Osteocyte (in vitro differentiated cells): ENCODE measurements at regions not wholly inside any gene's neighbourhood (a gene's known extent, or its start where the extent isn't known, plus 50 kb on each side); places are given as distances from the start of the nearest gene placed in this dataset.

ENCODE experiments used
- DNase-seq: peaks from one replicate; pipeline ENCODE4 v3.0.0; 2021; ENCODE audit warnings: mixed read lengths; ENCODE audit not compliant: unreplicated experiment; ENCODE audit errors: extremely low spot score
- H3K27ac Mint-ChIP-seq: one replicate; pipeline ENCODE4 v1.8.0; 2021; ENCODE audit warnings: mild to moderate bottlenecking, mixed read lengths; ENCODE audit not compliant: unreplicated experiment
- H3K27me3 Mint-ChIP-seq: one replicate; pipeline ENCODE4 v1.8.0; 2021; ENCODE audit warnings: mixed read lengths; ENCODE audit not compliant: unreplicated experiment
- H3K36me3 Mint-ChIP-seq: one replicate; pipeline ENCODE4 v1.8.0; 2021; ENCODE audit warnings: mixed read lengths; ENCODE audit not compliant: unreplicated experiment
- H3K4me1 Mint-ChIP-seq: one replicate; pipeline ENCODE4 v1.8.0; 2021; ENCODE audit warnings: mixed read lengths; ENCODE audit not compliant: unreplicated experiment
- H3K4me3 Mint-ChIP-seq: one replicate; pipeline ENCODE4 v1.8.0; 2021; ENCODE audit warnings: mild to moderate bottlenecking, moderate library complexity, mixed read lengths; ENCODE audit not compliant: unreplicated experiment
- H3K9me3 Mint-ChIP-seq: one replicate; pipeline ENCODE4 v1.8.0; 2021; ENCODE audit warnings: mixed read lengths; ENCODE audit not compliant: unreplicated experiment
- CTCF ChIP-seq: fragments of 200-600 bp; sonication (generic); IDR thresholded peaks from 2 replicates; pipeline ENCODE4 v1.5.0; 2021; ENCODE audit warnings: antibody characterized with exemption, mild to moderate bottlenecking, moderate library complexity

GRCh38 chr12:107992029-107992428 is 137.1 kb upstream of the WSCD2 start:
- no peaks in the 10 kb centered on the region for H3K4me1 Mint-ChIP-seq
- H3K4me3 Mint-ChIP-seq = no peak overlapping the region
- no peaks in the 10 kb centered on the region for H3K9me3 Mint-ChIP-seq
- peaks cover 10% of the 10 kb centered on the region for H3K27me3 Mint-ChIP-seq
- H3K27ac Mint-ChIP-seq = no peak overlapping the region
- no peak for DNase-seq
- no peak for TF ChIP-seq CTCF
- H3K36me3 Mint-ChIP-seq = no peaks in the 10 kb centered on the region

DNA sequence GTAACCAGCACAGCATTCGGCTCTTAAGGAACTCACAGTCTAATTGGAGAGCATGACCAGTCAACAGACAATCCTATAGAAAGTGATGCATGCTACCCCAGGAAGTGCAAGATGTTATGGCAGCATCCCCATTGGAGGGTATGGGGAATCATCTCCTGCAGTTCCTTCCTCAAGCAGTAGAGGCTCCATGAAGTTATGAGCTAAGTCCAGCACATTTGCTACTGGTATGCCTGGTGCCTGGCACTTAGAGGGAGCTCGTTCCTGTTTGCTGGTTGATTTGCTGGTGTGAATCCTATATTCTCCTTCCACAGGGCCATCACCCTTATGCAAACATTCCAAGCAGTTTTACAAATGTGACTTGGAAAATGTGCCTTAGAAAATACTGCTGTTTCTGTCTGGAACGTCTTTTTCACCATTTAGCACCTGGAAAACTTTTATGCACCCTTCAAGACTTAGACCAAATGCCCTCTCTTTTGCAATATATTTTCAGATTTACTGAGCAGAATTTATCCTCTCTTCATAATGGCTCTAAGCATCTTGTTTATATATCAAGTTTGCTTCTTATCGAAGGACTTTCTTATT is 136.1 kb upstream of the WSCD2 start:
- Mint-ChIP-seq H3K27me3 (peaks cover 10% of the 10 kb centered on the region), H3K27ac (no peak overlapping the region), H3K36me3 (no peaks in the 10 kb centered on the region), H3K9me3 (no peaks in the 10 kb centered on the region), H3K4me3 (no peak overlapping the region), H3K4me1 (no peaks in the 10 kb centered on the region)
- DNase-seq = no peak
- TF ChIP-seq CTCF = peak; percentile 41

- Mint-ChIP-seq H3K4me1 (no peaks in the 10 kb centered on the region), H3K36me3 (no peaks in the 10 kb centered on the region), H3K27me3 (peaks cover 6% of the 10 kb centered on the region), H3K27ac (no peak overlapping the region), H3K9me3 (no peaks in the 10 kb centered on the region), H3K4me3 (no peak overlapping the region)
- TF ChIP-seq CTCF = no peak
- no peak for DNase-seq
Measured at GRCh38 chr12:107998863-107999262, 130.2 kb upstream of the WSCD2 start.

DNA sequence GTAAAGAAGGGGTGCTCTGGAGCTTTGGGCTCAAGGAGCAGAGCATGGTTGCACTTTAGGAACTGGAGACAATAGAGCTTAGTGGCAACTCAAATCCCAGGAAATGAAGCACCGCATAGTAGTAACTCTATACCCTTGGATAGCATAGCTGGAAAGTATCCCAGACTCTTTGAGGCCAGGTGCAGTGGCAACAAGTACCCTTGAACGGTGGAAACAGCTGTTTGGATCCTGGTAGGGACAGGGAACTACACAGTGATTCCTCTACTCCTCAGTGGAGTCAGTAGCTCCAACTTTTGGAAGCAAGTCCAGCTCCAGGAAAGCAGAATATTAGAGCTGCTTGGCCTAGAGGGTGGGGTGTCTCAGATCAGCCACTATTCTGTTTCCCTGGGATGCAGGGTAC is 129.0 kb upstream of the WSCD2 start:
- no peaks in the 10 kb centered on the region for H3K36me3 Mint-ChIP-seq
- no peak overlapping the region for H3K4me3 Mint-ChIP-seq
- peaks cover 6% of the 10 kb centered on the region for H3K27me3 Mint-ChIP-seq
- no peaks in the 10 kb centered on the region for H3K9me3 Mint-ChIP-seq
- H3K4me1 Mint-ChIP-seq = no peaks in the 10 kb centered on the region
- no peak for TF ChIP-seq CTCF
- DNase-seq = no peak
- H3K27ac Mint-ChIP-seq = no peak overlapping the region

DNA sequence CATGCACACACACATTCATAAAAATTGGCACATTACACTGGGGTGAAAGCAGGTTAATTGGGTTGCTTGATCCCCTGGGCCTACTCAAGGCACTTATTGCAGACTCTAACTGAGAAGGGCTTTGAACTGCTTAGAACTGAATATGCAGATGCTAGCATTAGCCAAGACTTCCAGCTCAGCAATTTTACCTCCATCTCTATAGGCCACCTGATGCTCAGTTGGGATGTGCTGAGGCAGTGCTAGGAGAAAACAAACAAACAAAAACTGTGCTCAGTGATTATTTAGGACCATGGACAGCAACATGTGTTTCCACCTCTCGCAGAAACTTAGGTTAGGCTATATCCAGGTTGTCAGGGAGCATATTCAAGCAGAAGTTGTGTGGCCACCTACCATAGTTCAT is 124.8 kb upstream of the WSCD2 start:
- Mint-ChIP-seq H3K27ac (no peak overlapping the region), H3K4me1 (no peaks in the 10 kb centered on the region), H3K27me3 (no peaks in the 10 kb centered on the region), H3K36me3 (no peaks in the 10 kb centered on the region), H3K9me3 (no peaks in the 10 kb centered on the region), H3K4me3 (no peak overlapping the region)
- DNase-seq = peak; percentile 32
- no peak for TF ChIP-seq CTCF
